Adrenal gland (tissue), 5 donors: ENCODE measurements at regions not wholly inside any gene's neighbourhood (a gene's known extent, or its start where the extent isn't known, plus 50 kb on each side); places are given as distances from the start of the nearest gene placed in this dataset.

ENCODE experiments used
- CTCF ChIP-seq, 6 experiments: fragments of 450-650 bp in 4 of 6; fragments of 200-600 bp in 2 of 6; sonication (generic) in 1 of 6; IDR thresholded peaks; 1 replicate in 5 of 6; 2 replicates in 1 of 6; pipeline versions ENCODE4 v1.5.1 to v1.8.0; 2016 to 2021; ENCODE audit warnings: antibody characterized with exemption in 6 of 6, mild to moderate bottlenecking in 2 of 6, moderate library complexity in 1 of 6
- POLR2A ChIP-seq, 2 donors: fragments of 450-650 bp; IDR thresholded peaks; one replicate each; pipeline ENCODE4 v1.6.1; 2017; ENCODE audit warnings: antibody characterized with exemption in 2 of 2, mild to moderate bottlenecking in 2 of 2, moderate library complexity in 1 of 2
- donor health status: DM: no; HTN: no; CAD: no.

GRCh38 chr2:64201151-64201550, 56.9 kb upstream of the PELI1 start:
- TF ChIP-seq CTCF (IDR thresholded peaks at IDR 0.05), result no peak
- no peak for TF ChIP-seq POLR2A (IDR thresholded peaks at IDR 0.05)
